ENCODE measurements at regions not wholly inside any gene's neighbourhood (a gene's known extent, or its start where the extent isn't known, plus 50 kb on each side); places are given as distances from the start of the nearest gene placed in this dataset.

DNA sequence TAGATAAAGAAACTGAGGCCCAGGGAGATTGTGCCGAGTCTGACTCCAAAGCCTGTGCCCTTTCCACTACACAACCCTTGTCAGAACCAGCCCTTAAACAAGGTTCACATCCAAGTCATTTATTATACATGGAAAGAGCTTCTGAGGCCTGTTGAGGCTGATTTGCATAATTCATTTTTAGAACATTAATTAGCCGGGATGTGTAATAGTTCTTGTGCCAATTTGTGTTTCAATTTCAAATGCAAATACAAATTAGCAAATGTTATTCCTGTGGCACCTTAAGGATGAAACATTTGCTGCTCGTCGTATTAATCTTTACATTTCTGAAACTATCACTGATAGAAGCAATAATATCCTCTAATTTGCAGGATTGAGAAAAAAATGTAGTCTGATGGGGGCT, 174.9 kb downstream of the MYCN start:
- Histone ChIP-seq H3K27ac (no peak overlapping the region), H3K4me1 (no peaks in the 10 kb centered on the region), H3K4me3 (no peak overlapping the region), H3K27me3 (no peaks in the 10 kb centered on the region), H3K9me3 (no peaks in the 10 kb centered on the region), H3K36me3 (no peaks in the 10 kb centered on the region)
- DNase-seq (ENCODE audit: extremely low spot score in 2 of 2), result no peak
- no peak for TF ChIP-seq POLR2A (IDR thresholded peaks at IDR 0.05)
- TF ChIP-seq POLR2AphosphoS5 (IDR thresholded peaks at IDR 0.05; ENCODE audit: insufficient read depth in 1 of 2, low read depth in 1 of 2), result no peak
- TF ChIP-seq, protein P1, sequence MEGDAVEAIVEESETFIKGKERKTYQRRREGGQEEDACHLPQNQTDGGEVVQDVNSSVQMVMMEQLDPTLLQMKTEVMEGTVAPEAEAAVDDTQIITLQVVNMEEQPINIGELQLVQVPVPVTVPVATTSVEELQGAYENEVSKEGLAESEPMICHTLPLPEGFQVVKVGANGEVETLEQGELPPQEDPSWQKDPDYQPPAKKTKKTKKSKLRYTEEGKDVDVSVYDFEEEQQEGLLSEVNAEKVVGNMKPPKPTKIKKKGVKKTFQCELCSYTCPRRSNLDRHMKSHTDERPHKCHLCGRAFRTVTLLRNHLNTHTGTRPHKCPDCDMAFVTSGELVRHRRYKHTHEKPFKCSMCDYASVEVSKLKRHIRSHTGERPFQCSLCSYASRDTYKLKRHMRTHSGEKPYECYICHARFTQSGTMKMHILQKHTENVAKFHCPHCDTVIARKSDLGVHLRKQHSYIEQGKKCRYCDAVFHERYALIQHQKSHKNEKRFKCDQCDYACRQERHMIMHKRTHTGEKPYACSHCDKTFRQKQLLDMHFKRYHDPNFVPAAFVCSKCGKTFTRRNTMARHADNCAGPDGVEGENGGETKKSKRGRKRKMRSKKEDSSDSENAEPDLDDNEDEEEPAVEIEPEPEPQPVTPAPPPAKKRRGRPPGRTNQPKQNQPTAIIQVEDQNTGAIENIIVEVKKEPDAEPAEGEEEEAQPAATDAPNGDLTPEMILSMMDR (IDR thresholded peaks at IDR 0.05), result no peak
- intact Hi-C loops (cut with DNase I), result no loop called here

DNA sequence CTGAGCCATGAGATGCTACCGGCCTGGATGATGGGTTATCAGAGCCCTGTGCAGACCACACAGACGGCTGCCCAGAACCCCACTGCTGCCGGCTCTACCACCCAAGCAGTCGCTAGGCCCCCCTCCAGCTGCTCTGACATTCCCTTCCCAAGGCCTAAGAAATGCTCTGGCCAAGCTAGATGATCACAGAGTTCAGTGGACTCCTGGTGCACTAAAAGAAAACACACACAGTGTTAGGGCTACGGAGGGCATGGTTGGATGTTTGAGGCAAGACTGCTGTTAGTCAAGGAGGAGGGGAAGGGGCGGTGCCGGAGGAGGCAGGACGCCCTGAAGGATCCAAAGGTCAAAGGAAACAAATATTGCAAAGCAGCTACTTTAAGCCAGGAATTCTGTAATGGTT, 174.5 kb downstream of the MYCN start:
- no peak for DNase-seq (ENCODE audit: extremely low spot score in 2 of 2)
- TF ChIP-seq POLR2AphosphoS5 (IDR thresholded peaks at IDR 0.05; ENCODE audit: insufficient read depth in 1 of 2, low read depth in 1 of 2) (no peak), POLR2A (IDR thresholded peaks at IDR 0.05) (no peak)
- TF ChIP-seq, protein P1 (IDR thresholded peaks at IDR 0.05), result no peak

GRCh38 chr2:16114070-16114469, 173.7 kb downstream of the MYCN start:
- Histone ChIP-seq H3K36me3 (no peaks in the 10 kb centered on the region), H3K27me3 (no peaks in the 10 kb centered on the region), H3K9me3 (no peaks in the 10 kb centered on the region), H3K27ac (no peak overlapping the region), H3K4me1 (no peaks in the 10 kb centered on the region), H3K4me3 (no peak overlapping the region)
- DNase-seq (ENCODE audit: extremely low spot score in 2 of 2), result no peak
- TF ChIP-seq, protein P1 (IDR thresholded peaks at IDR 0.05), result no peak
- TF ChIP-seq POLR2AphosphoS5 (IDR thresholded peaks at IDR 0.05; ENCODE audit: insufficient read depth in 1 of 2, low read depth in 1 of 2) (no peak), POLR2A (IDR thresholded peaks at IDR 0.05) (no peak)
- intact Hi-C loops (cut with DNase I), result no loop called here

More for the DNA sequence above, 174.5 kb downstream of the MYCN start:
- no peaks in the 10 kb centered on the region for H3K9me3 ChIP-seq
- no peaks in the 10 kb centered on the region for H3K4me1 ChIP-seq
- H3K36me3 ChIP-seq, result no peaks in the 10 kb centered on the region
- no peak overlapping the region for H3K27ac ChIP-seq
- H3K27me3 ChIP-seq, result no peaks in the 10 kb centered on the region
- no peak overlapping the region for H3K4me3 ChIP-seq
- intact Hi-C loops (cut with DNase I), result no loop called here

DNA sequence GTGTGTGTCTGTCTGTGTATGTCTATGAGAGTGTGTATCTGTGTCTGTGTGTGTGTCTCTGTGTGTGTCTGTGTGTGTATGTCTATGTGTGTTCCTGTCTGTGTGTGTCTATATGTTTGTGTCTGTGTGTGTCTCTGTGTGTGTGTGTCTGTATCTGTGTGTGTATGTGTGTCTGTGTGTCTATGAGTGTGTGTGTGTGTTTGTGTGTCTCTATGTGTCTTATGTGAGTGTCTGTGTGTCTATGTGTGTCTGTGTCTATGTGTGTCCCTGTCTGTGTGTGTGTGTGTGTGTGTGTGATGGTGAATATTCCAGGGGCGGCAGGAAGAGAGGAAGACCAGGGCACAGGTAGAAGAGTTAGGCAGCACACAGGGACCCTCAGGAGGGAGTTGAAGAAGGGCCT, 173.2 kb downstream of the MYCN start:
- no peaks in the 10 kb centered on the region for H3K36me3 ChIP-seq
- intact Hi-C loops (cut with DNase I), result no loop called here
- H3K4me1 ChIP-seq, result no peaks in the 10 kb centered on the region
- TF ChIP-seq POLR2AphosphoS5 (IDR thresholded peaks at IDR 0.05; ENCODE audit: insufficient read depth in 1 of 2, low read depth in 1 of 2), result no peak
- no peak for TF ChIP-seq POLR2A (IDR thresholded peaks at IDR 0.05)
- TF ChIP-seq, protein P1 (IDR thresholded peaks at IDR 0.05), result no peak
- H3K27ac ChIP-seq, result no peak overlapping the region
- H3K27me3 ChIP-seq, result no peaks in the 10 kb centered on the region
- DNase-seq (ENCODE audit: extremely low spot score in 2 of 2), result no peak
- H3K9me3 ChIP-seq, result no peaks in the 10 kb centered on the region
- H3K4me3 ChIP-seq, result no peak overlapping the region

- H3K4me3 ChIP-seq, result no peak overlapping the region
- no peaks in the 10 kb centered on the region for H3K27me3 ChIP-seq
- H3K9me3 ChIP-seq, result no peaks in the 10 kb centered on the region
- DNase-seq (ENCODE audit: extremely low spot score in 2 of 2), result no peak
- no peaks in the 10 kb centered on the region for H3K4me1 ChIP-seq
- intact Hi-C loops (cut with DNase I), result no loop called here
- TF ChIP-seq POLR2AphosphoS5 (IDR thresholded peaks at IDR 0.05; ENCODE audit: insufficient read depth in 1 of 2, low read depth in 1 of 2), result no peak
- TF ChIP-seq, protein P1 (IDR thresholded peaks at IDR 0.05), result no peak
- no peak for TF ChIP-seq POLR2A (IDR thresholded peaks at IDR 0.05)
- H3K36me3 ChIP-seq, result no peaks in the 10 kb centered on the region
- H3K27ac ChIP-seq, result no peak overlapping the region
Observed at GRCh38 chr2:16112972-16113560, 172.7 kb downstream of the MYCN start.
